Lung (tissue), 11 donors: ENCODE measurements at regions not wholly inside any gene's neighbourhood (a gene's known extent, or its start where the extent isn't known, plus 50 kb on each side); places are given as distances from the start of the nearest gene placed in this dataset.

ENCODE experiments used
- ATAC-seq: fragments of 200-7000 bp; cut with Tn5 transposase; one replicate; pipeline ENCODE4 v1.9.1; 2020; ENCODE audit warnings: moderate number of reproducible peaks; ENCODE audit not compliant: insufficient read depth, low FRiP score
- DNase-seq, 3 donors: peaks; one replicate each; pipeline ENCODE4 v3.0.0-alpha.2; 2013 to 2017
- H3K27ac ChIP-seq, 2 donors: one replicate each; pipeline ENCODE4 v1.5.1; 2013; ENCODE audit warnings: mild to moderate bottlenecking in 2 of 2, moderate library complexity in 2 of 2, control low read depth in 1 of 2, inconsistent platforms in 1 of 2, low read depth in 1 of 2, low read length in 1 of 2
- H3K27me3 ChIP-seq, 3 donors: one replicate each; pipeline ENCODE4 v1.5.1; 2013; ENCODE audit warnings: low read length in 2 of 3; ENCODE audit not compliant: control insufficient read depth in 3 of 3, insufficient read depth in 3 of 3
- H3K36me3 ChIP-seq, 4 donors: one replicate each; pipeline ENCODE4 v1.5.1; 2013; ENCODE audit warnings: low read length in 4 of 4, mild to moderate bottlenecking in 1 of 4, moderate library complexity in 1 of 4; ENCODE audit not compliant: control insufficient read depth in 4 of 4, insufficient read depth in 4 of 4
- H3K4me1 ChIP-seq, 5 donors: one replicate each; pipeline ENCODE4 v1.5.1; 2013; ENCODE audit warnings: low read length in 5 of 5, mild to moderate bottlenecking in 2 of 5, moderate library complexity in 1 of 5; ENCODE audit not compliant: control insufficient read depth in 5 of 5, insufficient read depth in 5 of 5
- H3K4me3 ChIP-seq: one replicate; pipeline ENCODE4 v1.5.1; 2013; ENCODE audit warnings: mild to moderate bottlenecking, control low read depth, moderate library complexity
- H3K9ac ChIP-seq, 2 donors: one replicate each; pipeline ENCODE4 v1.5.1; 2013; ENCODE audit warnings: low read length in 2 of 2, control low read depth in 1 of 2; ENCODE audit not compliant: insufficient read depth in 1 of 2
- H3K9me3 ChIP-seq, 4 donors: one replicate each; pipeline ENCODE4 v1.5.1; 2013; ENCODE audit warnings: low read length in 3 of 4, mild to moderate bottlenecking in 1 of 4, moderate library complexity in 1 of 4; ENCODE audit not compliant: control insufficient read depth in 4 of 4, insufficient read depth in 3 of 4
- CTCF ChIP-seq: IDR thresholded peaks from 2 replicates; pipeline ENCODE4 v1.5.1; 2012; ENCODE audit warnings: mild to moderate bottlenecking; ENCODE audit errors: control extremely low read depth, extremely low read depth
- WGBS, 2 donors: extraction: QIAGEN DNeasy Blood & Tissue Kit; methylation state at CpG; one replicate each; pipeline ENCODE4 v1.1.7; 2013; 5-methylcytosine and 5-hydroxymethylcytosine counted together
- donor health status: control.
- donor health status: control.
- donor health status: Bipolar disorder and iron deficiency.
- donor health status: healthy.
- donor health status: DM: yes; HTN: yes; CAD: no.

GRCh38 chr20:12291386-12291785 is 373.7 kb downstream of the BTBD3 start:
- no peak overlapping the region for H3K9ac ChIP-seq
- ATAC-seq: no peak

GRCh38 chr20:12293900-12294299 is 376.2 kb downstream of the BTBD3 start:
- TF ChIP-seq CTCF: no peak
- no peak for DNase-seq
- WGBS, 2 donors: 76 to 92% methylated on average over 3 of the region's 3 CpGs
- peaks cover 0 to 4% (median 1%) of the 10 kb centered on the region in 4 donors for H3K9me3 ChIP-seq
- H3K4me3 ChIP-seq: no peak overlapping the region
- H3K4me1 ChIP-seq: no peaks in the 10 kb centered on the region
- H3K9ac ChIP-seq: no peak overlapping the region
- H3K27me3 ChIP-seq: no peaks in the 10 kb centered on the region
- ATAC-seq: no peak
- no peak overlapping the region for H3K27ac ChIP-seq
- H3K36me3 ChIP-seq: no peaks in the 10 kb centered on the region

More at GRCh38 chr20:12291386-12291785, 373.7 kb downstream of the BTBD3 start:
- TF ChIP-seq CTCF: no peak
- H3K27me3 ChIP-seq: no peaks in the 10 kb centered on the region
- no peak overlapping the region for H3K27ac ChIP-seq
- H3K36me3 ChIP-seq: no peaks in the 10 kb centered on the region
- 55 to 70% methylated on average over 3 of the region's 3 CpGs for WGBS, 2 donors
- no peak overlapping the region for H3K4me3 ChIP-seq
- H3K9me3 ChIP-seq: no peaks in the 10 kb centered on the region
- no peak for DNase-seq
- no peaks in the 10 kb centered on the region for H3K4me1 ChIP-seq

- no peak overlapping the region for H3K4me3 ChIP-seq
- no peaks in the 10 kb centered on the region for H3K27me3 ChIP-seq
- no peaks in the 10 kb centered on the region for H3K4me1 ChIP-seq
- DNase-seq (no peak), ATAC-seq (no peak)
- no peaks in the 10 kb centered on the region for H3K36me3 ChIP-seq
- H3K9me3 ChIP-seq: peaks cover 0 to 7% (median 1%) of the 10 kb centered on the region in 4 donors
- no peak overlapping the region for H3K9ac ChIP-seq
- no peak overlapping the region for H3K27ac ChIP-seq
- no peak for TF ChIP-seq CTCF
- WGBS, 2 donors: 82 to 87% methylated on average over 3 of the region's 3 CpGs
Measured at GRCh38 chr20:12294678-12295077, 377.0 kb downstream of the BTBD3 start.
